K562 (cell line): ENCODE measurements at regions not wholly inside any gene's neighbourhood (a gene's known extent, or its start where the extent isn't known, plus 50 kb on each side); places are given as distances from the start of the nearest gene placed in this dataset.
"Not testable (repeated sequence)": the region's sequence is repeated elsewhere in the genome, so short reads cannot be mapped to it uniquely, and the experiment has no call there.

Source experiments
- ATAC-seq: fragments of 200-7000 bp; cut with Tn5 transposase; 3 replicates; pipeline ENCODE4 v1.9.1; 2020; ENCODE audit warnings: moderate library complexity
- BruUV-seq: library from RNA; stranded (reverse); fragments of 400-500 nt; replicated peaks from 2 replicates; lab custom pipeline; 2021; lab: Mats Ljungman, UMichigan
- CTCF ChIA-PET: fragments of 300-600 bp; formaldehyde crosslinking; extraction: SDS; loops from one replicate; lab custom pipeline; 2021; ENCODE audit warnings: low intra/inter-chr PET ratio; lab: Yijun Ruan, JAX
- POLR2A ChIA-PET: fragments of 300-600, 350-650 bp; sonication (Branson Sonifier 250); formaldehyde crosslinking; extraction: SDS; loops from one replicate; lab custom pipeline; 2021; ENCODE audit warnings: antibody characterized with exemption, inconsistent platforms; lab: Yijun Ruan, JAX
- DNase-seq, 4 experiments: peaks; one replicate each; pipeline versions ENCODE4 v3.0.0 to v3.0.0-alpha.2; 2011 to 2018; ENCODE audit warnings: low spot score in 3 of 4, mixed read lengths in 3 of 4; ENCODE audit errors: extremely low read depth in 1 of 4
- FAIRE-seq: peaks from 2 replicates; lab custom pipeline; 2011; peaks lifted over from hg19 to GRCh38; lab: Jason Lieb, UNC
- H2AFZ ChIP-seq: 2 replicates; pipeline ENCODE4 v1.6.0; 2011; ENCODE audit warnings: low read depth, low read length, control low read depth, inconsistent platforms
- H3K27ac ChIP-seq: fragments of 200-600 bp; 3 replicates; pipeline ENCODE4 v1.8.0; 2011; ENCODE audit warnings: low read depth, mild to moderate bottlenecking, control low read depth, inconsistent platforms, low read length, moderate library complexity, mixed read lengths; ENCODE audit errors: extremely low read depth
- H3K27me3 ChIP-seq, 2 experiments: fragments of 300-600 bp in 1 of 2; 2 replicates in 1 of 2; 3 replicates in 1 of 2; pipeline versions ENCODE4 v1.6.0 to v1.8.0; 2011; ENCODE audit warnings: inconsistent platforms in 2 of 2, low read length in 2 of 2, mild to moderate bottlenecking in 1 of 2, mixed read lengths in 1 of 2, moderate library complexity in 1 of 2; ENCODE audit not compliant: control insufficient read depth in 2 of 2, insufficient read depth in 2 of 2
- H3K36me3 ChIP-seq: fragments of 300-600 bp; 3 replicates; pipeline ENCODE4 v1.8.0; 2011; ENCODE audit warnings: mild to moderate bottlenecking, low read length, inconsistent platforms; ENCODE audit not compliant: control insufficient read depth, insufficient read depth
- H3K4me1 ChIP-seq, 2 experiments: fragments of 200-600 bp in 1 of 2; replicated peaks in 1 of 2; 2 replicates in 1 of 2; 3 replicates in 1 of 2; pipeline versions ENCODE4 v1.5.1 to v1.8.0; 2011; ENCODE audit warnings: inconsistent platforms in 2 of 2, low read length in 2 of 2, mild to moderate bottlenecking in 1 of 2, mixed read lengths in 1 of 2, moderate library complexity in 1 of 2; ENCODE audit not compliant: control insufficient read depth in 2 of 2, insufficient read depth in 2 of 2
- H3K4me2 ChIP-seq: 2 replicates; pipeline ENCODE4 v1.6.1; 2011; ENCODE audit warnings: low read length, control low read depth, inconsistent platforms, mixed read lengths; ENCODE audit not compliant: insufficient read depth
- H3K4me3 ChIP-seq: fragments of 200-600 bp; sonication (generic), shearing (Covaris generic); 2 replicates; pipeline ENCODE4 v1.5.1; 2016; ENCODE audit warnings: control low read depth, inconsistent platforms
- H3K79me2 ChIP-seq: fragments of 200-600 bp; 3 replicates; pipeline ENCODE4 v1.8.0; 2011; ENCODE audit warnings: low read length, inconsistent platforms; ENCODE audit not compliant: control insufficient read depth, insufficient read depth
- H3K9ac ChIP-seq, 2 experiments: 2 replicates each; pipeline versions ENCODE4 v1.6.0 to v1.6.1; 2011; ENCODE audit warnings: low read depth in 2 of 2, low read length in 2 of 2, control low read depth in 1 of 2, inconsistent platforms in 1 of 2, mild to moderate bottlenecking in 1 of 2, mixed read lengths in 1 of 2; ENCODE audit not compliant: insufficient read depth in 1 of 2
- H3K9me1 ChIP-seq: one replicate; pipeline ENCODE4 v1.6.0; 2011; ENCODE audit warnings: inconsistent platforms, mild to moderate bottlenecking, low read length, moderate library complexity; ENCODE audit not compliant: control insufficient read depth, insufficient read depth
- H3K9me3 ChIP-seq: replicated peaks from 2 replicates; pipeline ENCODE4 v1.5.1; 2011; ENCODE audit warnings: low read depth, low read length, inconsistent platforms; ENCODE audit not compliant: control insufficient read depth, insufficient read depth
- H4K20me1 ChIP-seq: replicated peaks from 2 replicates; pipeline ENCODE4 v1.6.1; 2011; ENCODE audit warnings: low read length, inconsistent platforms, mixed read lengths; ENCODE audit not compliant: control insufficient read depth, insufficient read depth
- NR2C1 ChIP-seq, 2 experiments: fragments of 450-650 bp; IDR thresholded peaks; 2 replicates each; pipeline ENCODE4 v1.6.1; 2017; ENCODE audit warnings: mild to moderate bottlenecking in 2 of 2, antibody characterized with exemption in 1 of 2, inconsistent platforms in 1 of 2, missing compliant biosample characterization in 1 of 2, missing genetic modification characterization in 1 of 2
- WGBS: fragments of 100-300 bp; shearing (Covaris generic); methylation state at CpG from one replicate; pipeline ENCODE4 v1.1.6; 2016; ENCODE audit warnings: low coverage, mixed read lengths; ENCODE audit not compliant: insufficient coverage; ENCODE audit errors: missing lambda C conversion rate; 5-methylcytosine and 5-hydroxymethylcytosine counted together
- in situ Hi-C: fragments of 300-500 bp; cut with MboI; formaldehyde crosslinking; loops from 4 replicates; pipeline ENCODE4 v1.15.0; 2018; ENCODE audit warnings: inconsistent platforms, mixed read lengths
- intact Hi-C: fragments of 100-400 bp; cut with micrococcal nuclease; formaldehyde crosslinking; loops from 2 replicates; pipeline ENCODE4 v1.14.2; 2022

GRCh38 chr14:105669646-105670045 is 143.3 kb downstream of the TMEM121 start:
- H4K20me1 ChIP-seq, H3K36me3 ChIP-seq, H3K79me2 ChIP-seq, H3K4me1 ChIP-seq, H3K27ac ChIP-seq, POLR2A ChIA-PET, H3K9me3 ChIP-seq, H2AFZ ChIP-seq, H3K4me3 ChIP-seq, H3K4me2 ChIP-seq, H3K27me3 ChIP-seq, FAIRE-seq, BruUV-seq, in situ Hi-C loops, CTCF ChIA-PET, ATAC-seq, H3K9me1 ChIP-seq, DNase-seq, H3K9ac ChIP-seq: not testable (repeated sequence)
- intact Hi-C loops: loop anchor here (10.0 kb wide), 1 partner anchor 275 kb away; no protein-coding TSS in a partner anchor
- 17% methylated on average over 8 of the region's 16 CpGs for WGBS

DNA sequence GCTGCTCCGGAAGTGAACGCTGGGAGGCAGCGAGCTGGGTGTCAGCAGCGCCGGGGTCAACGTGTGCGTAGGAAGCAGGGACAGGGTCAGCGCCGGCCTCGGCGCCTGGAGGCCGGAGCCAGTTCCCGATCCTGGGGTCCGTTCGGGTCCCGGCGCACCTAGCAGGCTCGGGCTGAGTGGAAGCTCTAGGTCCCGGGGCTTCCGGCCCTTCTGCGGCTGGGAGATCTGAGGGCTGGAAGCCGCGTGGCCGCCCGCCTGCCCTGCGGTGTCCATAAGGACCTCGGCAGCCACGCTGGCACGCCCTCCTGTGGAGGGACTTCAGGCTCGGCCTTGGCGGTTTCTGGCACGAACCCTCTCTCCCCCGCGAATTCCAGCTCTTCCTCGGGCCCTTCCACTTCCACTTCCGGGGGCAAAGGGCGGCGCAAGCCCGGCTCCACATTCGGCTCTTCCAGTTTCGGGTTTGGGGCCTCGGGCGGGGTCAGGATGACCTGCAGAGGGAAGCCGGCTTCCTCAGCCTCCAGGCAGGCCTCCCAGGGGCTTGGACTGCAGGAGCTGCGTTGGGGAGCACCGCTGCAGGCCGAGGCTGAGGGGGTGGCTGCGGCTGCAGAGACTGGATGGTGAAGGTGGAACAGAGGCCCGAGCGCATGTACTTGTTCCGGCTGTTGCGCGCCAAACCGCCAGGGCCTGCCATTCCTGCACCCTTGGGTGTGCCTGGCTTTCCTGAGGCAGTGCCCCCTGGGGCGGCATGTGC is 146.2 kb downstream of the TMEM121 start:
- DNase-seq, POLR2A ChIA-PET, in situ Hi-C loops, H3K4me2 ChIP-seq, H2AFZ ChIP-seq, H3K9me3 ChIP-seq, H3K4me3 ChIP-seq, H4K20me1 ChIP-seq, FAIRE-seq, H3K79me2 ChIP-seq, BruUV-seq, H3K36me3 ChIP-seq, H3K4me1 ChIP-seq, H3K9me1 ChIP-seq, H3K27ac ChIP-seq, CTCF ChIA-PET, H3K9ac ChIP-seq, H3K27me3 ChIP-seq: not testable (repeated sequence)
- 44% methylated on average over 7 of the region's 55 CpGs for WGBS
- ATAC-seq: peak; percentile 41; the same call in 1 of the 3 replicates
- intact Hi-C loops: loop anchor here (10.0 kb wide), 1 partner anchor 272 kb away; no protein-coding TSS in a partner anchor
- TF ChIP-seq NR2C1 (IDR thresholded peaks at IDR 0.05): peak; percentile 41; the same call in 1 of the 2 replicates
- 0 out of 2 replicates have a peak, but pooled peaks have one; percentile 31 for TF ChIP-seq NR2C1 (tag; IDR thresholded peaks at IDR 0.05)

- H3K9me1 ChIP-seq, H4K20me1 ChIP-seq, CTCF ChIA-PET, H3K9ac ChIP-seq, BruUV-seq, H3K9me3 ChIP-seq, POLR2A ChIA-PET, FAIRE-seq, H3K79me2 ChIP-seq, DNase-seq, H3K36me3 ChIP-seq, H3K4me2 ChIP-seq, H3K27ac ChIP-seq, ATAC-seq, H3K4me1 ChIP-seq, H3K4me3 ChIP-seq, H3K27me3 ChIP-seq, H2AFZ ChIP-seq: not testable (repeated sequence)
- in situ Hi-C loops: loop anchor here (5.0 kb wide), 1 partner anchor 118 kb away; no protein-coding TSS in a partner anchor
- 10% methylated on average over 5 of the region's 14 CpGs for WGBS
- intact Hi-C loops: loop anchor here (10.0 kb wide), 1 partner anchor 269 kb away; no protein-coding TSS in a partner anchor
Measured at GRCh38 chr14:105675433-105675832, 149.1 kb downstream of the TMEM121 start.
